ENCODE measurements at regions not wholly inside any gene's neighbourhood (a gene's known extent, or its start where the extent isn't known, plus 50 kb on each side); places are given as distances from the start of the nearest gene placed in this dataset.

DNA sequence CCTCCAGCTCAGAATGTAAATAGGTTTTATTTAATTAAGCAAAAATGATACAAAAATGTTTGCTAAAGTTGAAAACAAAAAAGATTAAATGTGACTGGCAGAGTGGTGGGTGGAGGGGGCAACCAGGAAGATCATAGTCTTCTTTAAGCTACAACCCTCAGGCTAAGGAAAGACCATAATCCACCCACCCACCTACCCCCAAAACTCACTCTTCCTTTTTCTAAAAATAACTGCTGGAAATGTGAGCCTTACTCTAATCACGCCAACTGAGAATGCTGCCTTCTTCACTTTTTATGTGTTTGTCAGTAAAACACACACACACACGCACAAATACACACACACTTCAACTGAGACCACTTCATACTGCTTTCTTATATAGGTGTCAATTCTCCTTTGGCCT is 230.0 kb upstream of the EGLN3 start:
- TF ChIP-seq JUND (CRISPR knock-in tag; IDR thresholded peaks at IDR 0.05): no peak
- TF ChIP-seq, protein P1, sequence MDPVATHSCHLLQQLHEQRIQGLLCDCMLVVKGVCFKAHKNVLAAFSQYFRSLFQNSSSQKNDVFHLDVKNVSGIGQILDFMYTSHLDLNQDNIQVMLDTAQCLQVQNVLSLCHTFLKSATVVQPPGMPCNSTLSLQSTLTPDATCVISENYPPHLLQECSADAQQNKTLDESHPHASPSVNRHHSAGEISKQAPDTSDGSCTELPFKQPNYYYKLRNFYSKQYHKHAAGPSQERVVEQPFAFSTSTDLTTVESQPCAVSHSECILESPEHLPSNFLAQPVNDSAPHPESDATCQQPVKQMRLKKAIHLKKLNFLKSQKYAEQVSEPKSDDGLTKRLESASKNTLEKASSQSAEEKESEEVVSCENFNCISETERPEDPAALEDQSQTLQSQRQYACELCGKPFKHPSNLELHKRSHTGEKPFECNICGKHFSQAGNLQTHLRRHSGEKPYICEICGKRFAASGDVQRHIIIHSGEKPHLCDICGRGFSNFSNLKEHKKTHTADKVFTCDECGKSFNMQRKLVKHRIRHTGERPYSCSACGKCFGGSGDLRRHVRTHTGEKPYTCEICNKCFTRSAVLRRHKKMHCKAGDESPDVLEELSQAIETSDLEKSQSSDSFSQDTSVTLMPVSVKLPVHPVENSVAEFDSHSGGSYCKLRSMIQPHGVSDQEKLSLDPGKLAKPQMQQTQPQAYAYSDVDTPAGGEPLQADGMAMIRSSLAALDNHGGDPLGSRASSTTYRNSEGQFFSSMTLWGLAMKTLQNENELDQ (CRISPR knock-in tag; IDR thresholded peaks at IDR 0.05; ENCODE audit: borderline replicate concordance): no peak
- TF ChIP-seq, protein P2, sequence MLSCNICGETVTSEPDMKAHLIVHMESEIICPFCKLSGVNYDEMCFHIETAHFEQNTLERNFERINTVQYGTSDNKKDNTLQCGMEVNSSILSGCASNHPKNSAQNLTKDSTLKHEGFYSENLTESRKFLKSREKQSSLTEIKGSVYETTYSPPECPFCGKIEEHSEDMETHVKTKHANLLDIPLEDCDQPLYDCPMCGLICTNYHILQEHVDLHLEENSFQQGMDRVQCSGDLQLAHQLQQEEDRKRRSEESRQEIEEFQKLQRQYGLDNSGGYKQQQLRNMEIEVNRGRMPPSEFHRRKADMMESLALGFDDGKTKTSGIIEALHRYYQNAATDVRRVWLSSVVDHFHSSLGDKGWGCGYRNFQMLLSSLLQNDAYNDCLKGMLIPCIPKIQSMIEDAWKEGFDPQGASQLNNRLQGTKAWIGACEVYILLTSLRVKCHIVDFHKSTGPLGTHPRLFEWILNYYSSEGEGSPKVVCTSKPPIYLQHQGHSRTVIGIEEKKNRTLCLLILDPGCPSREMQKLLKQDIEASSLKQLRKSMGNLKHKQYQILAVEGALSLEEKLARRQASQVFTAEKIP (CRISPR knock-in tag; IDR thresholded peaks at IDR 0.05; ENCODE audit: borderline replicate concordance): no peak
- TF ChIP-seq CBX2 (IDR thresholded peaks at IDR 0.05; ENCODE audit: low read depth, low read length): no peak
- TF ChIP-seq CBX2 (CRISPR knock-in tag; IDR thresholded peaks at IDR 0.05; ENCODE audit: low read depth): no peak
- no peak for TF ChIP-seq STAG1 (CRISPR knock-in tag; IDR thresholded peaks at IDR 0.05)
- TF ChIP-seq, protein P3, sequence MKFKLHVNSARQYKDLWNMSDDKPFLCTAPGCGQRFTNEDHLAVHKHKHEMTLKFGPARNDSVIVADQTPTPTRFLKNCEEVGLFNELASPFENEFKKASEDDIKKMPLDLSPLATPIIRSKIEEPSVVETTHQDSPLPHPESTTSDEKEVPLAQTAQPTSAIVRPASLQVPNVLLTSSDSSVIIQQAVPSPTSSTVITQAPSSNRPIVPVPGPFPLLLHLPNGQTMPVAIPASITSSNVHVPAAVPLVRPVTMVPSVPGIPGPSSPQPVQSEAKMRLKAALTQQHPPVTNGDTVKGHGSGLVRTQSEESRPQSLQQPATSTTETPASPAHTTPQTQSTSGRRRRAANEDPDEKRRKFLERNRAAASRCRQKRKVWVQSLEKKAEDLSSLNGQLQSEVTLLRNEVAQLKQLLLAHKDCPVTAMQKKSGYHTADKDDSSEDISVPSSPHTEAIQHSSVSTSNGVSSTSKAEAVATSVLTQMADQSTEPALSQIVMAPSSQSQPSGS (CRISPR knock-in tag; IDR thresholded peaks at IDR 0.05): no peak
- TF ChIP-seq MYC (CRISPR knock-in tag; IDR thresholded peaks at IDR 0.05; ENCODE audit: borderline replicate concordance): no peak
- TF ChIP-seq SP2 (CRISPR knock-in tag; IDR thresholded peaks at IDR 0.05): no peak
- TF ChIP-seq KLF9 (CRISPR knock-in tag; IDR thresholded peaks at IDR 0.05; ENCODE audit: low read depth): no peak
- TF ChIP-seq POLR2A (IDR thresholded peaks at IDR 0.05; ENCODE audit: insufficient read depth in 1 of 2, low read depth in 2 of 2, low read length in 2 of 2): no peak

Measured in HepG2 (cell line).